ENCODE measurements at regions not wholly inside any gene's neighbourhood (a gene's known extent, or its start where the extent isn't known, plus 50 kb on each side); places are given as distances from the start of the nearest gene placed in this dataset.

DNA sequence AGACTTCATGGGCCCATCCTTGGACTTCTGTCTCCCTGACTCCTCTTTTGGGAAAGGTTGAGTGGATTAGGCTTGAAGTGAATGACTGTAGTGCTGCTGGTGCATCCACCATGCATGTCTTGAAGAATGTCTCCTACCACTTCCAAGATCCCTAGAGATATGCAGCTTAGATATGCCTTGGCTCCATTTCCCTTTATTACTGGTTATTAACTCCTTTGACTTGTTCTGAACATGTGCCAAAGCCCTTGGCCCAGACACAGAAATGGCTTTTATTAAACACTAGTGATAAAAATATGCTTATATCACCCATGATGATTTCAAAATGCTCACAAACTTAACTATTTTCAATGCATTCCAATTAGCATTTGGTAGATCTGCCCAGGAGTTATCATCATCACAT, 90.0 kb upstream of the SLC14A2 start:
- no peaks in the 10 kb centered on the region for H3K79me2 ChIP-seq (ENCODE audit: insufficient read depth, low read length)
- no peak overlapping the region for H3K27ac ChIP-seq (ENCODE audit: extremely low read length, insufficient read depth, low read length)
- no peak overlapping the region for H3K9ac ChIP-seq (ENCODE audit: insufficient read depth, low read depth, low read length)
- DNase-seq (ENCODE audit: low spot score) (no peak), ATAC-seq (no peak), FAIRE-seq (no peak)
- no peaks in the 10 kb centered on the region for H3K27me3 ChIP-seq (ENCODE audit: control insufficient read depth in 1 of 2, insufficient read depth in 2 of 2, low read length in 2 of 2)
- BruUV-seq (replicated peaks), result no TSS peak
- no peaks in the 10 kb centered on the region for H4K20me1 ChIP-seq (ENCODE audit: insufficient read depth, low read length)
- POLR2A ChIA-PET, result no interaction called here
- no peaks in the 10 kb centered on the region for H3K4me1 ChIP-seq (ENCODE audit: insufficient read depth, low read length)
- CTCF ChIA-PET (ENCODE audit: low intra/inter-chr PET ratio, low total read pairs), result no interaction called here
- no peaks in the 10 kb centered on the region for H3K36me3 ChIP-seq (replicated peaks in 1 of 2; ENCODE audit: control insufficient read depth in 1 of 2, insufficient read depth in 2 of 2, low read length in 2 of 2)
- intact Hi-C loops (cut with micrococcal nuclease; ENCODE audit: unreplicated experiment) (no loop called here), in situ Hi-C loops (cut with HindIII; ENCODE audit: extremely low pct_ligation_motif_present, low pct_unique_long_range_greater_than_20kb) (no loop called here)
- H3K9me3 ChIP-seq (ENCODE audit: low read length), result no peaks in the 10 kb centered on the region
- no peak overlapping the region for H3K4me3 ChIP-seq (replicated peaks in 1 of 3; ENCODE audit: insufficient read depth in 1 of 3, low read depth in 2 of 3, low read length in 3 of 3)
- no peak overlapping the region for H3K4me2 ChIP-seq (ENCODE audit: low read depth, low read length)
- H2AFZ ChIP-seq (ENCODE audit: low read length), result no peak overlapping the region
- no peak for TF ChIP-seq HIVEP1 (CRISPR knock-in tag; IDR thresholded peaks at IDR 0.05)
- TF ChIP-seq NFYB (CRISPR knock-in tag; IDR thresholded peaks at IDR 0.05), result no peak
- TF ChIP-seq TBX3 (IDR thresholded peaks at IDR 0.05; ENCODE audit: borderline replicate concordance), result no peak
- no peak for TF ChIP-seq ZNF17 (CRISPR knock-in tag; IDR thresholded peaks at IDR 0.05)
- no peak for TF ChIP-seq ZNF589 (CRISPR knock-in tag; conservative IDR thresholded peaks at IDR 0.05)
- TF ChIP-seq ZNF138 (CRISPR knock-in tag; IDR thresholded peaks at IDR 0.05; ENCODE audit: low read depth), result no peak
- TF ChIP-seq CEBPZ (IDR thresholded peaks at IDR 0.05; ENCODE audit: low read length), result no peak
- TF ChIP-seq SMC3 (IDR thresholded peaks at IDR 0.05; ENCODE audit: low read length), result no peak
- no peak for TF ChIP-seq PAX8 (CRISPR knock-in tag; IDR thresholded peaks at IDR 0.05; ENCODE audit: borderline replicate concordance)
- TF ChIP-seq, protein P1, sequence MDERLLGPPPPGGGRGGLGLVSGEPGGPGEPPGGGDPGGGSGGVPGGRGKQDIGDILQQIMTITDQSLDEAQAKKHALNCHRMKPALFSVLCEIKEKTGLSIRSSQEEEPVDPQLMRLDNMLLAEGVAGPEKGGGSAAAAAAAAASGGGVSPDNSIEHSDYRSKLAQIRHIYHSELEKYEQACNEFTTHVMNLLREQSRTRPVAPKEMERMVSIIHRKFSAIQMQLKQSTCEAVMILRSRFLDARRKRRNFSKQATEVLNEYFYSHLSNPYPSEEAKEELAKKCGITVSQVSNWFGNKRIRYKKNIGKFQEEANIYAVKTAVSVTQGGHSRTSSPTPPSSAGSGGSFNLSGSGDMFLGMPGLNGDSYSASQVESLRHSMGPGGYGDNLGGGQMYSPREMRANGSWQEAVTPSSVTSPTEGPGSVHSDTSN (CRISPR knock-in tag; IDR thresholded peaks at IDR 0.05), result no peak
- TF ChIP-seq, protein P2, sequence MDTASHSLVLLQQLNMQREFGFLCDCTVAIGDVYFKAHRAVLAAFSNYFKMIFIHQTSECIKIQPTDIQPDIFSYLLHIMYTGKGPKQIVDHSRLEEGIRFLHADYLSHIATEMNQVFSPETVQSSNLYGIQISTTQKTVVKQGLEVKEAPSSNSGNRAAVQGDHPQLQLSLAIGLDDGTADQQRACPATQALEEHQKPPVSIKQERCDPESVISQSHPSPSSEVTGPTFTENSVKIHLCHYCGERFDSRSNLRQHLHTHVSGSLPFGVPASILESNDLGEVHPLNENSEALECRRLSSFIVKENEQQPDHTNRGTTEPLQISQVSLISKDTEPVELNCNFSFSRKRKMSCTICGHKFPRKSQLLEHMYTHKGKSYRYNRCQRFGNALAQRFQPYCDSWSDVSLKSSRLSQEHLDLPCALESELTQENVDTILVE (CRISPR knock-in tag; IDR thresholded peaks at IDR 0.05), result no peak
- TF ChIP-seq PHF21A (CRISPR knock-in tag; IDR thresholded peaks at IDR 0.05), result no peak
- TF ChIP-seq YEATS4 (CRISPR knock-in tag; IDR thresholded peaks at IDR 0.05; ENCODE audit: borderline replicate concordance), result no peak
- TF ChIP-seq NFAT5 (CRISPR knock-in tag; IDR thresholded peaks at IDR 0.05), result no peak
- TF ChIP-seq, protein P3, sequence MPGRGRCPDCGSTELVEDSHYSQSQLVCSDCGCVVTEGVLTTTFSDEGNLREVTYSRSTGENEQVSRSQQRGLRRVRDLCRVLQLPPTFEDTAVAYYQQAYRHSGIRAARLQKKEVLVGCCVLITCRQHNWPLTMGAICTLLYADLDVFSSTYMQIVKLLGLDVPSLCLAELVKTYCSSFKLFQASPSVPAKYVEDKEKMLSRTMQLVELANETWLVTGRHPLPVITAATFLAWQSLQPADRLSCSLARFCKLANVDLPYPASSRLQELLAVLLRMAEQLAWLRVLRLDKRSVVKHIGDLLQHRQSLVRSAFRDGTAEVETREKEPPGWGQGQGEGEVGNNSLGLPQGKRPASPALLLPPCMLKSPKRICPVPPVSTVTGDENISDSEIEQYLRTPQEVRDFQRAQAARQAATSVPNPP (CRISPR knock-in tag; IDR thresholded peaks at IDR 0.05), result no peak
